ENCODE measurements at regions not wholly inside any gene's neighbourhood (a gene's known extent, or its start where the extent isn't known, plus 50 kb on each side); places are given as distances from the start of the nearest gene placed in this dataset.

GRCh38 chr4:12495211-12495610 is 988.9 kb downstream of the RAB28 start:
- TF ChIP-seq, protein P1, sequence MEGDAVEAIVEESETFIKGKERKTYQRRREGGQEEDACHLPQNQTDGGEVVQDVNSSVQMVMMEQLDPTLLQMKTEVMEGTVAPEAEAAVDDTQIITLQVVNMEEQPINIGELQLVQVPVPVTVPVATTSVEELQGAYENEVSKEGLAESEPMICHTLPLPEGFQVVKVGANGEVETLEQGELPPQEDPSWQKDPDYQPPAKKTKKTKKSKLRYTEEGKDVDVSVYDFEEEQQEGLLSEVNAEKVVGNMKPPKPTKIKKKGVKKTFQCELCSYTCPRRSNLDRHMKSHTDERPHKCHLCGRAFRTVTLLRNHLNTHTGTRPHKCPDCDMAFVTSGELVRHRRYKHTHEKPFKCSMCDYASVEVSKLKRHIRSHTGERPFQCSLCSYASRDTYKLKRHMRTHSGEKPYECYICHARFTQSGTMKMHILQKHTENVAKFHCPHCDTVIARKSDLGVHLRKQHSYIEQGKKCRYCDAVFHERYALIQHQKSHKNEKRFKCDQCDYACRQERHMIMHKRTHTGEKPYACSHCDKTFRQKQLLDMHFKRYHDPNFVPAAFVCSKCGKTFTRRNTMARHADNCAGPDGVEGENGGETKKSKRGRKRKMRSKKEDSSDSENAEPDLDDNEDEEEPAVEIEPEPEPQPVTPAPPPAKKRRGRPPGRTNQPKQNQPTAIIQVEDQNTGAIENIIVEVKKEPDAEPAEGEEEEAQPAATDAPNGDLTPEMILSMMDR (conservative IDR thresholded peaks at IDR 0.05), result no peak
- no peak for TF ChIP-seq EZH2 (IDR thresholded peaks at IDR 0.05; ENCODE audit: low read depth)

All from PC-9 (cell line).